GM12878 (cell line): ENCODE measurements at regions not wholly inside any gene's neighbourhood (a gene's known extent, or its start where the extent isn't known, plus 50 kb on each side); places are given as distances from the start of the nearest gene placed in this dataset.

ENCODE experiments used
- CBX3 ChIP-seq: fragments of 200-600 bp; sonication (generic); IDR thresholded peaks from 2 replicates; pipeline ENCODE4 v1.6.1; 2016; ENCODE audit warnings: low read depth, borderline replicate concordance
- EGR1 ChIP-seq, 2 experiments: IDR thresholded peaks; 1 replicate in 1 of 2; 2 replicates in 1 of 2; pipeline ENCODE4 v1.6.1; 2011 to 2012; ENCODE audit warnings: low read depth in 2 of 2, low read length in 2 of 2, borderline replicate concordance in 1 of 2, mild to moderate bottlenecking in 1 of 2, moderate library complexity in 1 of 2
- LARP7 ChIP-seq: fragments of 450-650 bp; IDR thresholded peaks from 2 replicates; pipeline ENCODE4 v1.6.1; 2017; ENCODE audit warnings: mild to moderate bottlenecking
- MTA3 ChIP-seq: IDR thresholded peaks from 2 replicates; pipeline ENCODE4 v1.6.1; 2012; ENCODE audit warnings: low read length, inconsistent platforms, borderline replicate concordance
- NR2C2 ChIP-seq: IDR thresholded peaks from 2 replicates; pipeline ENCODE4 v1.6.1; 2011; ENCODE audit warnings: borderline replicate concordance, low read depth; ENCODE audit not compliant: control insufficient read depth, insufficient read length
- POLR2A ChIP-seq: IDR thresholded peaks from 2 replicates; pipeline ENCODE4 v1.6.1; 2011; ENCODE audit warnings: low read depth, mild to moderate bottlenecking, low read length
- POLR2AphosphoS5 ChIP-seq: IDR thresholded peaks from 2 replicates; pipeline ENCODE4 v1.6.1; 2011; ENCODE audit warnings: mild to moderate bottlenecking, low read length, inconsistent platforms
- RBBP5 ChIP-seq: fragments of 200-600 bp; sonication (generic); conservative IDR thresholded peaks from 2 replicates; pipeline ENCODE4 v1.6.1; 2016
- REST ChIP-seq: IDR thresholded peaks from 2 replicates; pipeline ENCODE4 v1.6.1; 2012; ENCODE audit warnings: mild to moderate bottlenecking, low read depth, low read length
- SP1 ChIP-seq: IDR thresholded peaks from one replicate; pipeline ENCODE4 v1.6.1; 2011; ENCODE audit warnings: low read depth, low read length
- TCF3 ChIP-seq: IDR thresholded peaks from 2 replicates; pipeline ENCODE4 v1.6.1; 2012; ENCODE audit warnings: low read depth, mild to moderate bottlenecking, low read length, borderline replicate concordance; ENCODE audit not compliant: insufficient read depth
- YY1 ChIP-seq: IDR thresholded peaks from 2 replicates; pipeline ENCODE4 v1.6.1; 2011; ENCODE audit warnings: low read depth, mild to moderate bottlenecking, low read length
- TF ChIP-seq, protein P1 (sequence below): fragments of 450-650 bp; IDR thresholded peaks from 2 replicates; pipeline ENCODE4 v1.6.1; 2016; ENCODE audit warnings: mild to moderate bottlenecking
- TF ChIP-seq, protein P2 (sequence below), 3 experiments: IDR thresholded peaks in 2 of 3; conservative IDR thresholded peaks in 1 of 3; 2 replicates each; pipeline ENCODE4 v1.5.1; 2011; ENCODE audit warnings: low read depth in 3 of 3, low read length in 3 of 3, mild to moderate bottlenecking in 3 of 3, control low read depth in 2 of 3, moderate library complexity in 2 of 3, inconsistent platforms in 1 of 3, mixed read lengths in 1 of 3; ENCODE audit not compliant: control insufficient read depth in 2 of 3, insufficient read depth in 1 of 3; ENCODE audit errors: extremely low read depth in 1 of 3

- TF ChIP-seq CBX3: no peak
- TF ChIP-seq, protein P1, sequence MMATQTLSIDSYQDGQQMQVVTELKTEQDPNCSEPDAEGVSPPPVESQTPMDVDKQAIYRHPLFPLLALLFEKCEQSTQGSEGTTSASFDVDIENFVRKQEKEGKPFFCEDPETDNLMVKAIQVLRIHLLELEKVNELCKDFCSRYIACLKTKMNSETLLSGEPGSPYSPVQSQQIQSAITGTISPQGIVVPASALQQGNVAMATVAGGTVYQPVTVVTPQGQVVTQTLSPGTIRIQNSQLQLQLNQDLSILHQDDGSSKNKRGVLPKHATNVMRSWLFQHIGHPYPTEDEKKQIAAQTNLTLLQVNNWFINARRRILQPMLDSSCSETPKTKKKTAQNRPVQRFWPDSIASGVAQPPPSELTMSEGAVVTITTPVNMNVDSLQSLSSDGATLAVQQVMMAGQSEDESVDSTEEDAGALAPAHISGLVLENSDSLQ: no peak
- TF ChIP-seq MTA3: no peak
- TF ChIP-seq TCF3: no peak
- no peak for TF ChIP-seq EGR1 (IDR thresholded peaks at IDR 0.05; ENCODE audit: borderline replicate concordance in 1 of 2, low read depth in 2 of 2, low read length in 2 of 2)
- TF ChIP-seq LARP7: no peak
- no peak for TF ChIP-seq POLR2A
- TF ChIP-seq, protein P2, sequence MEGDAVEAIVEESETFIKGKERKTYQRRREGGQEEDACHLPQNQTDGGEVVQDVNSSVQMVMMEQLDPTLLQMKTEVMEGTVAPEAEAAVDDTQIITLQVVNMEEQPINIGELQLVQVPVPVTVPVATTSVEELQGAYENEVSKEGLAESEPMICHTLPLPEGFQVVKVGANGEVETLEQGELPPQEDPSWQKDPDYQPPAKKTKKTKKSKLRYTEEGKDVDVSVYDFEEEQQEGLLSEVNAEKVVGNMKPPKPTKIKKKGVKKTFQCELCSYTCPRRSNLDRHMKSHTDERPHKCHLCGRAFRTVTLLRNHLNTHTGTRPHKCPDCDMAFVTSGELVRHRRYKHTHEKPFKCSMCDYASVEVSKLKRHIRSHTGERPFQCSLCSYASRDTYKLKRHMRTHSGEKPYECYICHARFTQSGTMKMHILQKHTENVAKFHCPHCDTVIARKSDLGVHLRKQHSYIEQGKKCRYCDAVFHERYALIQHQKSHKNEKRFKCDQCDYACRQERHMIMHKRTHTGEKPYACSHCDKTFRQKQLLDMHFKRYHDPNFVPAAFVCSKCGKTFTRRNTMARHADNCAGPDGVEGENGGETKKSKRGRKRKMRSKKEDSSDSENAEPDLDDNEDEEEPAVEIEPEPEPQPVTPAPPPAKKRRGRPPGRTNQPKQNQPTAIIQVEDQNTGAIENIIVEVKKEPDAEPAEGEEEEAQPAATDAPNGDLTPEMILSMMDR (IDR thresholded peaks at IDR 0.05 in 2 of 3, conservative IDR thresholded peaks at IDR 0.05 in 1 of 3; ENCODE audit: control insufficient read depth in 2 of 3, extremely low read depth in 1 of 3, insufficient read depth in 1 of 3, low read depth in 3 of 3, low read length in 3 of 3): no peak
- no peak for TF ChIP-seq REST
- no peak for TF ChIP-seq YY1
- TF ChIP-seq POLR2AphosphoS5: no peak
- no peak for TF ChIP-seq NR2C2
- no peak for TF ChIP-seq SP1
- TF ChIP-seq RBBP5: no peak
Measured at GRCh38 chr15:26352909-26353308, 420.0 kb downstream of the GABRB3 start.
